ENCODE measurements at regions not wholly inside any gene's neighbourhood (a gene's known extent, or its start where the extent isn't known, plus 50 kb on each side); places are given as distances from the start of the nearest gene placed in this dataset.
A peak's percentile ranks its signal among the peaks of the same experiment; 100 is the strongest.

GRCh38 chr10:10256860-10257259 lies 760.8 kb upstream of the CELF2 start:
- no peak for DNase-seq

GRCh38 chr10:10259013-10259412 lies 758.7 kb upstream of the CELF2 start:
- DNase-seq = no peak

DNA sequence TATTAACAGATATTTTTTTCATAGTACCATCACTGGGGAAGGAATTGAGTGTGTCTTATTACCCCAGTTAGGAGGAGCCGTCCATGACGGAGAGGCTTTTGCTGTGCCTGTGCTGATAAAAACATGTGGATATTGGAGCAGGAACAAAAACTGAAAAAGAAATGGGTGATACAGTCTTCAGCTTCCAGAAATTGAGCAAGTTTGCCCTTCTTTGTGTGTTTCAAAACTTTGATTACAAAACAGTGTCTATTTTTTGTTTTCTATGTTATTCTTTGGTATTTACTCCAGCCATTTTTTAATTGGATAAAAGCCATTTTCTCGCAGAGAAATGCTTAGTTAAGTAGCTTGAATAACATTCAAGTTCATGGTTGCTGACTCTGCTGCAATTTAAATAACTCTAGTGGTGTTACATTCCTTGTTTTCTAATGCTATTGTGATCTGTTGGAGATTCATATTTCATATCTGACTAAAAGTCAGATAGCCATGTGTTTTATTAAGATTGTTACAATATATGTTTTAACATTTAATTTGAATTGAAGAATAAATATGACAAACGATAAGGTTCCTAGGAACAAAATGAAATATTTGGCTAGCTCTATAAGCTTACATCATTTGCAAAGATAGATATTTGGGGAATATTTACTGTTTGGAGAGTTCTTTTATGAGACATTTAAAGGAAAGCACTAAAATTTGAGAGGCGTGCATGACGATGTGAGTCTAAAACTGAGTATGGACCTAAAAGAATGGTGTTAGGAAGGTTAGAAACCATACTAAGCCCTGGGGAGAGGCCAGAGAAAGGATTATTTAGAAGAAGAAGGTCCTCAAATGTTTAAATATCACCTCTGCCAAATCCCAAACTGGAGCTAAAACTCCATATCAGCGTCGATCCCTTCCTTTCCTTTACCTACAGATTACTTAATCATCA lies 747.3 kb upstream of the CELF2 start:
- DNase-seq = no peak

DNA sequence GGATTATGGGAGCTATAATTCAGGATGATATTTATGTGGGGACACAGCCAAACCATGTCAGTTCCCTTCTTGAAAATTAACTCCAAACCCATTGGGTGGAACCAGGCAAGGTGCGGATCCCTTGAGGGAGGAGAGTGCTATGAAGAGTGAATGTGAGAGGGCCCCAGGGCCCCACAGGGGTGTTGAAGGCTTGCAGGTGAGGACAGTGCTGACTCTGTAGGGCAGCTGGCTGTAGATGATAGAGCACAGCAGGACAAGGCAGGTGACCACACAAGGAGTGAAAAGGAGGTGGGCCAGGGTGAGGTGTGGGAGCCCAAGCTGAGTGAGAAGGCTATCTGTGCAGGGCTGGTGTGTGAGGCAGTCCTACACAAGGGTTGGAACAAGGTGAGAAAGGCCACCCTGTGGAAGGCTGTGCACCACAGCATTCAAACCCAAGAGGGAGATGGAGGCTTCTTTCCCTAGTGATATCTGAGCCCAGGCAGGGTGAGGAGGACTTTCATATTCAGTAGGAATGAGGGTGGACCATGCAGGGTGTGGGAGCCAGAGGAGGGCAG lies 746.0 kb upstream of the CELF2 start:
- DNase-seq = no peak

DNA sequence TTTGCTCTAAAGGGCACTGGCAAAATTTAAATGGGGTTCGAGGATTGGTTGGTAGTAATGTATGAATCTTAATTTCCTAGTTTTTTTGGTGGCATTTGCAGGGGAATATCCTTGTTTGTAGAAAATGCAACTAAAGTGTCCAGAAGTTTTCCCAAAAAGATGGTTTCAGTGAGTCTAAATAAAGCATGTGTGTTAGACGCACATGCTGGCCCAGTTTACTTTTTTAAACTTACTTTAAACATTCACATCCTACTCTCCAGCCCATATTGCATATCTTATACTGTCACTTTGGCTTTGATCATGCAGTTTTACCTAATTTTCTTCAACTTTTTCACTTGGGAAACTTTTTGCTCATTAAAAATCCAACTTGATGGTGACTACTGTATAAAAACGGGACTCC lies 744.0 kb upstream of the CELF2 start:
- no peak for DNase-seq

- DNase-seq = no peak
Measured at GRCh38 chr10:10279906-10280305, 737.8 kb upstream of the CELF2 start.

- DNase-seq = no peak
Measured at GRCh38 chr10:10292501-10292900, 725.2 kb upstream of the CELF2 start.

GRCh38 chr10:10293041-10293440 lies 724.6 kb upstream of the CELF2 start:
- peak in 2 of 58 donors; percentile 9 to 40 for DNase-seq

- DNase-seq = peak in 11 of 58 donors; percentile 1 to 37 (median 24)
Measured at GRCh38 chr10:10293481-10293951, 724.2 kb upstream of the CELF2 start.

DNA sequence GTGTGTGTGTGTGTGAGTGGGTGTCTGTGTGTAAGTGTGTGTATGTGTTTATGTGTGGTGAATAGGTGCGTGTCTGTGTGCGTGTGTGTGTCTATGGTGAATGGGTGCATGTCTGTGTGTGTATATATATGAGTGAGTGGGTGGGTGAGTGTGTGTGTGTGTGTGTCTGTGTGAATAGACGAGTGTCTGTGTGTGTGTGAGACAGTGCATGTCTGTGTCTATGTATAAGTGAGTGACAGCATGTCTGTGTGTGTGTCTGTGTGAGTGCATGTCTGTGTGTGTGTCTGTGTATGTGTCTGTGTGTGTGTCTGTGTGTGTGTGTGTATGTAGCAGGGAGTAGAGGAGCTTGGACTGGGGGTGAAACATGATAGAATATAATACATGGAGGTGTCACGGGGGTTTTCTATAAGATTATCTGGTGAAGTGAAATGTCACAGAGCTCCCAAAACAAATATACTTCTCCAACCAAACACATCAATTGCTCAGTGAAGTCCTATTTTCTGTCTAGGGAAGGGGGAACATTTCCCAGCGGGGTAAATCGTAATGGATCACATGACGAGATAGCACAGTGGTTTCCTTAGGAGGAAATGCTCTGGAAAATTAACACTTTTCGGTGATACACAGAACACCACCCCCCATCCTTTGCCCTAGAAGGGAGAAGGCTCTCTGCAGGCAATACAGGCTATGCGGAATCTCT lies 723.3 kb upstream of the CELF2 start:
- DNase-seq = peak in 1 of 58 donors; percentile 51

- DNase-seq = peak in 43 of 58 donors; percentile 7 to 67 (median 28)
Measured at GRCh38 chr10:10294881-10295529, 722.7 kb upstream of the CELF2 start.

GRCh38 chr10:10295537-10295936 lies 722.1 kb upstream of the CELF2 start:
- DNase-seq = peak in 1 of 58 donors; percentile 33

- DNase-seq = peak in 1 of 58 donors; percentile 1
Measured at GRCh38 chr10:10302689-10303088, 715.0 kb upstream of the CELF2 start.

GRCh38 chr10:10307036-10307435 lies 710.6 kb upstream of the CELF2 start:
- no peak for DNase-seq

DNA sequence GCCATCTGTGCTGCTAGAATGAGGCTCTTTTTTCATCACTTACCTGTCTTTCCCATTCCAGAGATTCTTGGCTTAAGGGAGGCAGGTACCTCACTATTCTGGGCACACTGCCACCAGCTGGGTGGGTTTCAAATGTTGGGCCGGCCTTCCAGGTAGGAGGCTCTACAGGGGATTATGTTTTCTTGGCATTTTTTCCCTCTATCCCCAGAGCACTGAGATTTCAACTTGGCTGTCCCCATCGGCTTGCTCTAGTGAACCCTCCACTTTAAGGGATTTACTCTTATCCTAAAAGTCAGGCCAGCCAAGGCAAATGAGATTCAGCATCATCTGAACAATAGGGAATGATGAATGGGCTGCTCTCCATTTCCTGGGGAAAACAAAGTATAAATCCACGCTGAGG lies 710.1 kb upstream of the CELF2 start:
- DNase-seq = no peak

DNA sequence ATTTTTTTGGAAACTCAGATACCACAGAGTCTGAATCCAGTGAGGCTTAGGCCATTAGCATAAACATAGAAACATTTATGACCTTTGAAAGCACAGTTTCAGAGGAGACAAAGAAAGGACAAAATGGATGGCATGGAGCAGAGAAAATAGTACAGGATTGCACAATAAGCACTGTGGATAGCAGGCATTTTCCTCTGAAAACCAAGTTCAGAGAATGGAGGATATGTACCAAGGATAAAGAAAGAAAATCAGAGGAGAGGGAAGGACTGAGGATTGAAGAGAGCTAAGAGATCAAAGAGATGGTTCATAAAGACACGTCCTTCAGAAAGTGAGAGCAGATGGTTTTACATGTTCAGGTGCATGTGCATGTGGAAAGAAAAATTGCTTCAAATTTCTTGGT lies 707.2 kb upstream of the CELF2 start:
- DNase-seq = no peak

GRCh38 chr10:10311966-10312365 lies 705.7 kb upstream of the CELF2 start:
- DNase-seq = no peak

- no peak for DNase-seq
Measured at GRCh38 chr10:10313149-10313835, 704.4 kb upstream of the CELF2 start.

- DNase-seq = no peak
Measured at GRCh38 chr10:10314626-10315025, 703.0 kb upstream of the CELF2 start.

GRCh38 chr10:10315989-10316388 lies 701.7 kb upstream of the CELF2 start:
- no peak for DNase-seq

- DNase-seq = no peak
Measured at GRCh38 chr10:10317151-10317550, 700.5 kb upstream of the CELF2 start.
